ENCODE measurements at regions not wholly inside any gene's neighbourhood (a gene's known extent, or its start where the extent isn't known, plus 50 kb on each side); places are given as distances from the start of the nearest gene placed in this dataset.
"Not testable (repeated sequence)": the region's sequence is repeated elsewhere in the genome, so short reads cannot be mapped to it uniquely, and the experiment has no call there.

GRCh38 chr14:80055667-80056496 lies 155.4 kb downstream of the DIO2 start:
- DNase-seq: peak; percentile 2 to 42

- no peak for DNase-seq
These were observed 156.1 kb downstream of the DIO2 start for GRCh38 chr14:80055226-80055625.

GRCh38 chr14:80054020-80054419 lies 157.3 kb downstream of the DIO2 start:
- no peak for DNase-seq

- no peak for DNase-seq
These were observed 162.2 kb downstream of the DIO2 start for GRCh38 chr14:80049055-80049454.

GRCh38 chr14:80047761-80048160 lies 163.5 kb downstream of the DIO2 start:
- no peak for DNase-seq

- DNase-seq: no peak
These were observed 174.0 kb downstream of the DIO2 start for GRCh38 chr14:80037349-80037748.

- DNase-seq: no peak
These were observed 186.9 kb downstream of the DIO2 start for GRCh38 chr14:80024417-80024816.

- DNase-seq: not testable (repeated sequence)
These were observed 192.8 kb downstream of the DIO2 start for GRCh38 chr14:80018476-80018875.

- no peak for DNase-seq
These were observed 193.5 kb downstream of the DIO2 start for GRCh38 chr14:80017795-80018194.

- not testable (repeated sequence) for DNase-seq
These were observed 201.1 kb downstream of the DIO2 start for GRCh38 chr14:80010245-80010644.

GRCh38 chr14:80005561-80005960 lies 205.7 kb downstream of the DIO2 start:
- DNase-seq: no peak

GRCh38 chr14:80004871-80005270 lies 206.4 kb downstream of the DIO2 start:
- no peak for DNase-seq

- DNase-seq: peak in 1 of 2 experiments; percentile 8
These were observed 208.2 kb downstream of the DIO2 start for GRCh38 chr14:80003138-80003537.

GRCh38 chr14:79997509-79998208 lies 213.6 kb downstream of the DIO2 start:
- no peak for DNase-seq

- DNase-seq: no peak
These were observed 218.7 kb downstream of the DIO2 start for GRCh38 chr14:79992407-79993198.

- DNase-seq: no peak
These were observed 219.4 kb downstream of the DIO2 start for GRCh38 chr14:79991866-79992265.

- DNase-seq: no peak
These were observed 221.3 kb downstream of the DIO2 start for GRCh38 chr14:79989990-79990389.

GRCh38 chr14:79986251-79986650 lies 225.1 kb downstream of the DIO2 start:
- no peak for DNase-seq

- DNase-seq: no peak
These were observed 239.1 kb downstream of the DIO2 start for GRCh38 chr14:79972230-79972629.

GRCh38 chr14:79971330-79971729 lies 240.0 kb downstream of the DIO2 start:
- DNase-seq: no peak

- no peak for DNase-seq
These were observed 243.9 kb downstream of the DIO2 start for GRCh38 chr14:79967453-79967852.

- no peak for DNase-seq
These were observed 244.3 kb downstream of the DIO2 start for GRCh38 chr14:79967001-79967400.

GRCh38 chr14:79965896-79966295 lies 245.4 kb downstream of the DIO2 start:
- no peak for DNase-seq

Measured in NCI-H2081 (cell line).